Mesendoderm (in vitro differentiated cells): ENCODE measurements at regions not wholly inside any gene's neighbourhood (a gene's known extent, or its start where the extent isn't known, plus 50 kb on each side); places are given as distances from the start of the nearest gene placed in this dataset.
"Not testable (repeated sequence)": the region's sequence is repeated elsewhere in the genome, so short reads cannot be mapped to it uniquely, and the experiment has no call there.

Source experiments
- DNase-seq: peaks from one replicate; pipeline ENCODE4 v3.0.0; 2013
- H2AK5ac ChIP-seq: 2 replicates; pipeline ENCODE4 v1.6.1; 2013; ENCODE audit warnings: low read length, inconsistent platforms
- H2BK120ac ChIP-seq: 2 replicates; pipeline ENCODE4 v1.6.1; 2013; ENCODE audit warnings: low read depth, mild to moderate bottlenecking, low read length, moderate library complexity, mixed read lengths
- H2BK15ac ChIP-seq: replicated peaks from 2 replicates; pipeline ENCODE4 v1.6.1; 2013; ENCODE audit warnings: low read depth, mild to moderate bottlenecking, moderate library complexity
- H2BK5ac ChIP-seq: 2 replicates; pipeline ENCODE4 v1.6.1; 2013; ENCODE audit warnings: low read length, inconsistent platforms
- H3K18ac ChIP-seq: 2 replicates; pipeline ENCODE4 v1.6.1; 2013; ENCODE audit warnings: mild to moderate bottlenecking, low read length, mixed read lengths
- H3K23ac ChIP-seq: one replicate; pipeline ENCODE4 v1.6.1; 2013; ENCODE audit warnings: low read length
- H3K27ac ChIP-seq: 2 replicates; pipeline ENCODE4 v1.5.1; 2013; ENCODE audit warnings: low read depth, mild to moderate bottlenecking, inconsistent platforms, low read length, moderate library complexity
- H3K27me3 ChIP-seq: 2 replicates; pipeline ENCODE4 v1.6.1; 2013; ENCODE audit warnings: low read length, control low read depth, mild to moderate bottlenecking, inconsistent platforms; ENCODE audit not compliant: insufficient read depth, poor library complexity
- H3K36me3 ChIP-seq: 2 replicates; pipeline ENCODE4 v1.6.1; 2013; ENCODE audit warnings: low read length, inconsistent platforms; ENCODE audit not compliant: control insufficient read depth, insufficient read depth
- H3K4ac ChIP-seq: one replicate; pipeline ENCODE4 v1.6.1; 2013; ENCODE audit warnings: low read depth, mild to moderate bottlenecking, low read length, moderate library complexity
- H3K4me1 ChIP-seq: 2 replicates; pipeline ENCODE4 v1.6.1; 2013; ENCODE audit warnings: low read depth, low read length, inconsistent platforms; ENCODE audit not compliant: control insufficient read depth
- H3K4me2 ChIP-seq: 2 replicates; pipeline ENCODE4 v1.6.1; 2013; ENCODE audit warnings: low read length
- H3K4me3 ChIP-seq: 2 replicates; pipeline ENCODE4 v1.5.1; 2013; ENCODE audit warnings: mild to moderate bottlenecking, low read length
- H3K56ac ChIP-seq: one replicate; pipeline ENCODE4 v1.6.1; 2013; ENCODE audit warnings: low read length
- H3K79me1 ChIP-seq: 2 replicates; pipeline ENCODE4 v1.6.1; 2013; ENCODE audit warnings: low read length, inconsistent platforms
- H3K79me2 ChIP-seq: 2 replicates; pipeline ENCODE4 v1.6.1; 2013; ENCODE audit warnings: mild to moderate bottlenecking, low read length; ENCODE audit not compliant: control insufficient read depth, insufficient read depth
- H3K9ac ChIP-seq: 2 replicates; pipeline ENCODE4 v1.6.1; 2013; ENCODE audit warnings: low read length, inconsistent platforms
- H4K5ac ChIP-seq: one replicate; pipeline ENCODE4 v1.6.1; 2013; ENCODE audit warnings: low read length
- H4K8ac ChIP-seq: one replicate; pipeline ENCODE4 v1.6.1; 2013; ENCODE audit warnings: low read depth, mild to moderate bottlenecking, control low read depth, low read length, moderate library complexity
- WGBS: extraction: QIAGEN DNeasy Blood & Tissue Kit; methylation state at CpG from one replicate; pipeline ENCODE4 v1.1.7; 2013; ENCODE audit warnings: low lambda C conversion rate, missing lambda C conversion rate; ENCODE audit not compliant: insufficient coverage; ENCODE audit errors: extremely low coverage; 5-methylcytosine and 5-hydroxymethylcytosine counted together

GRCh38 chr10:84632866-84633265 is 304.5 kb downstream of the CCSER2 start:
- Histone ChIP-seq H2BK5ac (no peak overlapping the region), H3K4me3 (no peak overlapping the region), H3K79me1 (no peaks in the 10 kb centered on the region), H3K27me3 (no peaks in the 10 kb centered on the region), H3K9ac (no peak overlapping the region), H3K79me2 (no peaks in the 10 kb centered on the region), H3K23ac (no peak overlapping the region), H3K56ac (no peak overlapping the region), H3K4me2 (no peak overlapping the region), H4K8ac (no peak overlapping the region), H3K4me1 (no peaks in the 10 kb centered on the region), H4K5ac (no peak overlapping the region), H3K36me3 (no peaks in the 10 kb centered on the region), H2AK5ac (no peak overlapping the region), H2BK15ac (no peak overlapping the region), H2BK120ac (no peak overlapping the region), H3K27ac (no peak overlapping the region), H3K4ac (no peak overlapping the region), H3K18ac (no peak overlapping the region)
- DNase-seq = peak; percentile 68
- no CpG with 5 or more reads among the region's 5 CpGs for WGBS

- no peak overlapping the region for H3K4me3 ChIP-seq
- H3K36me3 ChIP-seq = no peaks in the 10 kb centered on the region
- H2BK15ac ChIP-seq = no peak overlapping the region
- DNase-seq = no peak
- no peaks in the 10 kb centered on the region for H3K27me3 ChIP-seq
- H3K4me2 ChIP-seq = no peak overlapping the region
- no peak overlapping the region for H3K9ac ChIP-seq
- no peak overlapping the region for H4K5ac ChIP-seq
- no peak overlapping the region for H3K18ac ChIP-seq
- H2BK5ac ChIP-seq = no peak overlapping the region
- no peak overlapping the region for H2AK5ac ChIP-seq
- no peak overlapping the region for H3K27ac ChIP-seq
- no peak overlapping the region for H3K56ac ChIP-seq
- no CpG with 5 or more reads among the region's 5 CpGs for WGBS
- H2BK120ac ChIP-seq = no peak overlapping the region
- no peak overlapping the region for H4K8ac ChIP-seq
- H3K79me2 ChIP-seq = no peaks in the 10 kb centered on the region
- no peaks in the 10 kb centered on the region for H3K4me1 ChIP-seq
- H3K79me1 ChIP-seq = no peaks in the 10 kb centered on the region
- no peak overlapping the region for H3K4ac ChIP-seq
- H3K23ac ChIP-seq = no peak overlapping the region
These were observed 306.2 kb downstream of the CCSER2 start for GRCh38 chr10:84634636-84635035.

GRCh38 chr10:84650628-84651027 is 322.2 kb downstream of the CCSER2 start:
- H2BK120ac ChIP-seq, H3K18ac ChIP-seq, H3K27ac ChIP-seq, H4K8ac ChIP-seq, H3K4me2 ChIP-seq, H3K27me3 ChIP-seq, H3K4me3 ChIP-seq, DNase-seq, H3K23ac ChIP-seq, H3K56ac ChIP-seq, H3K36me3 ChIP-seq, H3K9ac ChIP-seq, H3K4ac ChIP-seq, H3K79me2 ChIP-seq, H4K5ac ChIP-seq, H2BK5ac ChIP-seq, H3K79me1 ChIP-seq, H3K4me1 ChIP-seq, H2AK5ac ChIP-seq, H2BK15ac ChIP-seq: not testable (repeated sequence)
- WGBS = no CpG with 5 or more reads among the region's 1 CpG

- H3K18ac ChIP-seq = no peak overlapping the region
- H3K79me1 ChIP-seq = no peaks in the 10 kb centered on the region
- no peak overlapping the region for H2BK5ac ChIP-seq
- H3K9ac ChIP-seq = no peak overlapping the region
- DNase-seq = no peak
- no peaks in the 10 kb centered on the region for H3K27me3 ChIP-seq
- no peak overlapping the region for H2BK120ac ChIP-seq
- H3K27ac ChIP-seq = no peak overlapping the region
- H3K56ac ChIP-seq = no peak overlapping the region
- no peaks in the 10 kb centered on the region for H3K36me3 ChIP-seq
- no peak overlapping the region for H2BK15ac ChIP-seq
- no peak overlapping the region for H4K5ac ChIP-seq
- H3K4ac ChIP-seq = no peak overlapping the region
- no peak overlapping the region for H4K8ac ChIP-seq
- no peak overlapping the region for H3K23ac ChIP-seq
- no CpG with 5 or more reads among the region's 2 CpGs for WGBS
- no peak overlapping the region for H3K4me2 ChIP-seq
- no peaks in the 10 kb centered on the region for H3K79me2 ChIP-seq
- H2AK5ac ChIP-seq = no peak overlapping the region
- no peaks in the 10 kb centered on the region for H3K4me1 ChIP-seq
- H3K4me3 ChIP-seq = no peak overlapping the region
These were observed 326.3 kb downstream of the CCSER2 start for GRCh38 chr10:84654671-84655070.

GRCh38 chr10:84659027-84659426 is 330.6 kb downstream of the CCSER2 start:
- Histone ChIP-seq H3K23ac (no peak overlapping the region), H4K5ac (no peak overlapping the region), H2BK5ac (no peak overlapping the region), H3K27me3 (no peaks in the 10 kb centered on the region), H3K79me2 (no peaks in the 10 kb centered on the region), H4K8ac (no peak overlapping the region), H2AK5ac (no peak overlapping the region), H3K36me3 (no peaks in the 10 kb centered on the region), H3K4me1 (no peaks in the 10 kb centered on the region), H3K9ac (no peak overlapping the region), H2BK15ac (no peak overlapping the region), H3K79me1 (no peaks in the 10 kb centered on the region), H3K4ac (no peak overlapping the region), H2BK120ac (no peak overlapping the region), H3K4me2 (no peak overlapping the region), H3K56ac (no peak overlapping the region), H3K18ac (no peak overlapping the region), H3K4me3 (no peak overlapping the region), H3K27ac (no peak overlapping the region)
- no peak for DNase-seq
- WGBS = no CpG with 5 or more reads among the region's 6 CpGs
